Astrocyte of the spinal cord (primary cell): ENCODE measurements at regions not wholly inside any gene's neighbourhood (a gene's known extent, or its start where the extent isn't known, plus 50 kb on each side); places are given as distances from the start of the nearest gene placed in this dataset.

Experiments
- DNase-seq: peaks from one replicate; pipeline ENCODE4 v3.0.0; 2011; ENCODE audit warnings: low read depth, low spot score
- H3K4me3 ChIP-seq: 2 replicates; pipeline ENCODE4 v1.5.1; 2011; ENCODE audit warnings: low read depth, mild to moderate bottlenecking, low read length, moderate library complexity
- in situ Hi-C: cut with HindIII; loops from 2 replicates; pipeline ENCODE4 v1.10.0; 2017; ENCODE audit warnings: low sequenced_read_pairs
- TF ChIP-seq, protein P1 (sequence below): IDR thresholded peaks from 2 replicates; pipeline ENCODE4 v1.5.1; 2012; ENCODE audit warnings: low read depth, mild to moderate bottlenecking, low read length, inconsistent platforms

DNA sequence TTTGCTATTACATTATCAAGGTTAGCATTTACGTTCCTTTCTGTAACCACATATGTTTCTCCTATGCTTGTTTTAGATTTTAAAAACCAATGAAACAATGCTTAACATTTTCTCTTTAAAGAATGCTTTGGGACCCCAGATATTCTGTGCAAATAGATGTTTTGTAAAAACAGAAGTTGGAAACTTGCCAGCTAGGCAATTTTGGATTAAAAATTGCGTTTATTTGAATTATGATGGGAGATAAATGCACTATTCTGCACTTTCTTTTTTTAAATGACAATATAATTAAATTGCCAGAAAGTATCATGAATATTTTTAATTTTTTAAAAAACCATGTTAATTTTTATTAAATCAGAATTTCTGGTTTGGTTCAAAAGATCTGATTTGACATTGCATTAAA, 81.6 kb downstream of the MACIR start:
- no peak overlapping the region for H3K4me3 ChIP-seq
- TF ChIP-seq, protein P1, sequence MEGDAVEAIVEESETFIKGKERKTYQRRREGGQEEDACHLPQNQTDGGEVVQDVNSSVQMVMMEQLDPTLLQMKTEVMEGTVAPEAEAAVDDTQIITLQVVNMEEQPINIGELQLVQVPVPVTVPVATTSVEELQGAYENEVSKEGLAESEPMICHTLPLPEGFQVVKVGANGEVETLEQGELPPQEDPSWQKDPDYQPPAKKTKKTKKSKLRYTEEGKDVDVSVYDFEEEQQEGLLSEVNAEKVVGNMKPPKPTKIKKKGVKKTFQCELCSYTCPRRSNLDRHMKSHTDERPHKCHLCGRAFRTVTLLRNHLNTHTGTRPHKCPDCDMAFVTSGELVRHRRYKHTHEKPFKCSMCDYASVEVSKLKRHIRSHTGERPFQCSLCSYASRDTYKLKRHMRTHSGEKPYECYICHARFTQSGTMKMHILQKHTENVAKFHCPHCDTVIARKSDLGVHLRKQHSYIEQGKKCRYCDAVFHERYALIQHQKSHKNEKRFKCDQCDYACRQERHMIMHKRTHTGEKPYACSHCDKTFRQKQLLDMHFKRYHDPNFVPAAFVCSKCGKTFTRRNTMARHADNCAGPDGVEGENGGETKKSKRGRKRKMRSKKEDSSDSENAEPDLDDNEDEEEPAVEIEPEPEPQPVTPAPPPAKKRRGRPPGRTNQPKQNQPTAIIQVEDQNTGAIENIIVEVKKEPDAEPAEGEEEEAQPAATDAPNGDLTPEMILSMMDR: no peak
- no peak for DNase-seq
- in situ Hi-C loops: no loop called here

DNA sequence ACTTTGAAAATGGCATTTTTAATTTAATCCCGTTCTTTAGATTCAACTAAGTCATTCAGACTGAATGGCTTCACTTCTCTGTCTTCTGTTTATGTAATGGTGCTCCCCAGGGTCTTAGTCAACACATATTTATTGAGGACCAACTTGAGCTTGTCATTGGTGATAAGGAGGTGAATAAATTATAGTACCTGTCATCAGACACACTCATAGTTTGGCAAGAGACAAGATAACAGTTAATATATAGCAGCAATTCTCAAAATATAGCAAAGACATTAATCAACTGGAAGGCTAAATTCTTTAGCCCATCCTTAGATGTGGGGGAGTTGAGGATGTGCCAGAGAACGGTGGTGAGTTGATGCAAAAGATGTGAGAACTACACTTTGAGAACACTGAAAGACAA, 78.4 kb downstream of the MACIR start:
- TF ChIP-seq, protein P1: no peak
- in situ Hi-C loops: no loop called here
- no peak overlapping the region for H3K4me3 ChIP-seq
- no peak for DNase-seq

DNA sequence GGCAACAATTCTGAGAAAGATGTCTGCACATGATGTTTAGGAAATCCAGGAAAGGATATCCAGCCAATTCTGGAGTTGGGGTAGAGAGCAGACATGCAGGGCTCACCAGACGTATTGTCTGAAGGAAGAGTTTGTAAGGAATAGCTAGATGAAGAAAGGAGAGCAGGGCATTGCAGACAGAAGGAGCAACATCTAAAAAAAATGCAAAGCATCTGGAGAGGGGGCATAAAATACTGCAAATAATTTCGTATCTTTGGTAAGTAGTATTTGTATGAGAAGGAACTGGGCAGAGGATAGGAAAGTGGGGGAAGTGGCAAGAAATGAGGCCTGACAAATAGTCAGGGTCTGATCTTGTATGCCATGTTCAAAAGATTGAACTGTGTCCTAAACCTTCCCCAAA, 74.8 kb downstream of the MACIR start:
- TF ChIP-seq, protein P1: no peak
- in situ Hi-C loops: no loop called here
- no peak for DNase-seq
- no peak overlapping the region for H3K4me3 ChIP-seq

DNA sequence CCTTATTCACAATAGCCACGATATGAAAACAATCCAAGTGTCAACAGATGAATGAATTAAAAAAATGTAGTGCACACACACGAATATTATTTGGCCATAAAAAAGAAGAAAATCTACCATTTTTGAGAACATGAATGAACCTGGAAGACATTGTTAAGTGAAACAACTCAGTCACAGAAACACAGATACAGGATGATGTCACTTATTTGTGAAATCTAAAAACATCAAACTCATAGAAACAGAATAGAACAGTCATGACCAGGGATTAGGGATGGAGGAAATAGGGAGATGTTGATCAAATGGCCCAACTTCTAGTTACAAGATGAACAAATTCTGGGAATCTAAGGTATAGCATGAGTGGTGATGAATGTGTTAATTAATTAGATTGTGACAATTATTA, 72.3 kb downstream of the MACIR start:
- TF ChIP-seq, protein P1: no peak
- in situ Hi-C loops: no loop called here
- no peak for DNase-seq
- no peak overlapping the region for H3K4me3 ChIP-seq
